ENCODE measurements at regions not wholly inside any gene's neighbourhood (a gene's known extent, or its start where the extent isn't known, plus 50 kb on each side); places are given as distances from the start of the nearest gene placed in this dataset.
A peak's percentile ranks its signal among the peaks of the same experiment; 100 is the strongest.

GRCh38 chr2:167504061-167504460, 615.8 kb downstream of the XIRP2 start:
- no peak overlapping the region for H3K4me3 ChIP-seq (replicated peaks in 1 of 2; ENCODE audit: low read depth in 2 of 2, low read length in 2 of 2)
- DNase-seq (ENCODE audit: low read depth in 2 of 2), result peak in 1 of 2 donors; percentile 16
- TF ChIP-seq, protein P1, sequence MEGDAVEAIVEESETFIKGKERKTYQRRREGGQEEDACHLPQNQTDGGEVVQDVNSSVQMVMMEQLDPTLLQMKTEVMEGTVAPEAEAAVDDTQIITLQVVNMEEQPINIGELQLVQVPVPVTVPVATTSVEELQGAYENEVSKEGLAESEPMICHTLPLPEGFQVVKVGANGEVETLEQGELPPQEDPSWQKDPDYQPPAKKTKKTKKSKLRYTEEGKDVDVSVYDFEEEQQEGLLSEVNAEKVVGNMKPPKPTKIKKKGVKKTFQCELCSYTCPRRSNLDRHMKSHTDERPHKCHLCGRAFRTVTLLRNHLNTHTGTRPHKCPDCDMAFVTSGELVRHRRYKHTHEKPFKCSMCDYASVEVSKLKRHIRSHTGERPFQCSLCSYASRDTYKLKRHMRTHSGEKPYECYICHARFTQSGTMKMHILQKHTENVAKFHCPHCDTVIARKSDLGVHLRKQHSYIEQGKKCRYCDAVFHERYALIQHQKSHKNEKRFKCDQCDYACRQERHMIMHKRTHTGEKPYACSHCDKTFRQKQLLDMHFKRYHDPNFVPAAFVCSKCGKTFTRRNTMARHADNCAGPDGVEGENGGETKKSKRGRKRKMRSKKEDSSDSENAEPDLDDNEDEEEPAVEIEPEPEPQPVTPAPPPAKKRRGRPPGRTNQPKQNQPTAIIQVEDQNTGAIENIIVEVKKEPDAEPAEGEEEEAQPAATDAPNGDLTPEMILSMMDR (IDR thresholded peaks at IDR 0.05; ENCODE audit: low read depth, low read length), result no peak

- no peak overlapping the region for H3K4me3 ChIP-seq (replicated peaks in 1 of 2; ENCODE audit: low read depth in 2 of 2, low read length in 2 of 2)
- DNase-seq (ENCODE audit: low read depth in 2 of 2), result no peak
- TF ChIP-seq, protein P1 (IDR thresholded peaks at IDR 0.05; ENCODE audit: low read depth, low read length), result no peak
Measured at GRCh38 chr2:167501618-167502017, 613.3 kb downstream of the XIRP2 start.

- TF ChIP-seq, protein P1 (IDR thresholded peaks at IDR 0.05; ENCODE audit: low read depth, low read length), result no peak
- no peak for DNase-seq (ENCODE audit: low read depth in 2 of 2)
- no peak overlapping the region for H3K4me3 ChIP-seq (replicated peaks in 1 of 2; ENCODE audit: low read depth in 2 of 2, low read length in 2 of 2)
Measured at GRCh38 chr2:167493862-167494261, 605.6 kb downstream of the XIRP2 start.

DNA sequence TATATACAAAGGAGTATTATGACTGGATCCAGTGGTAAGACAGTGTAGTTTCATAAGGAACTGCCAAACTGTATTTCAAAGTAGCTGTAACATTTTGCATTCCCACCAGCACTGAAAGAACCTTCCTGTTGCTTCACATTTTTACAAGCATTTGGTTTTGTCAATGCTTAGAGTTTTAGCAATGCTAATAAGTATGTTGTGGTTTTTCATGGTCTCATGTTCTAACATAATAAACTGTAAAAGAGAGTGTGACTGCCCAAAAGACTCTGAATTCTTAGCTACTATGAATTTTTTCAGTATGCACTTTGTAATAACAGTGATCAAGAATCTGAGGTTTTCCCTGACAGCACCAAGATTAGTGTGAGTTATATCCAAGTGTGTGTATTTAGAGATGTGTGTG, 604.2 kb downstream of the XIRP2 start:
- no peak for DNase-seq (ENCODE audit: low read depth in 2 of 2)
- TF ChIP-seq, protein P1 (IDR thresholded peaks at IDR 0.05; ENCODE audit: low read depth, low read length), result no peak
- H3K4me3 ChIP-seq (replicated peaks in 1 of 2; ENCODE audit: low read depth in 2 of 2, low read length in 2 of 2), result no peak overlapping the region

- TF ChIP-seq, protein P1 (IDR thresholded peaks at IDR 0.05; ENCODE audit: low read depth, low read length), result no peak
- H3K4me3 ChIP-seq (replicated peaks in 1 of 2; ENCODE audit: low read depth in 2 of 2, low read length in 2 of 2), result no peak overlapping the region
- no peak for DNase-seq (ENCODE audit: low read depth in 2 of 2)
Measured at GRCh38 chr2:167491788-167492187, 603.5 kb downstream of the XIRP2 start.

DNA sequence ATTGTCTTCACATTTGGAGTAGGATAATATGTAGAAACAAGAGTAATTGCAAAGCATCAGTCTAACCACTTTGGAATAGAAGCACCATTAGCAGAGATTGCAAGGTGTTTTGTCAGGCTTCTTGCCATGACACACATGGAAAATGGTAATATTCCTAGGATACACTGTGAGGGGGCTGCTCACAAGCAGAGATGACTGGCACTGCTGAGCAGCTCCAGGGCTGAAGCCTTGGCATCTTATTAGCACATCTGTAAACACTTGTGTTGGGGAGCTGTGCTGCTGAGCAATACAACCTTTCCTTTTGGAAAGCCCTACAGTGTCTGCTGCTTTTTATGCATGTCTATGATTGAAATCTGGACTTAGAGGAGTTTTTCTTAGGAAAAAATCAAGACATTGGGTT, 602.2 kb downstream of the XIRP2 start:
- TF ChIP-seq, protein P1 (IDR thresholded peaks at IDR 0.05; ENCODE audit: low read depth, low read length), result no peak
- no peak overlapping the region for H3K4me3 ChIP-seq (replicated peaks in 1 of 2; ENCODE audit: low read depth in 2 of 2, low read length in 2 of 2)
- no peak for DNase-seq (ENCODE audit: low read depth in 2 of 2)

DNA sequence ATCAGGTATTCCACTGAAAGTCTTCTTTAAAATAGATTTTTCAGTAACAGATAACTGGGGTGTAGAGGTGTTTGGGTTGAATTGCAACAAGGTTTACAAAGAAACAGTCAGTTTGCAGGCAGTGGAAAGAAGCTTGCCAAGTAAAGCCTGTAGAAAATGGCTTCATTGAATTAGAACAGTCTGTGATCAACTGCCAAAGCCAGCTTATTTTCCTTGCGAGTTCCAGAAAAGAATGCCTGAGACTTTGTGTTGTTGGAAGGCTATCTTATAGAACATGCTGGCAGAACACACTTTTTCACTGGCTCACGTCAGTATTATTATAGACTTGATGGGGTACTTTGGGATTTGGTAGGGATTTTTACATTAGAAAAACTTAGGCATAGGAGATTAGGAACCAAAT, 601.0 kb downstream of the XIRP2 start:
- no peak overlapping the region for H3K4me3 ChIP-seq (replicated peaks in 1 of 2; ENCODE audit: low read depth in 2 of 2, low read length in 2 of 2)
- TF ChIP-seq, protein P1 (IDR thresholded peaks at IDR 0.05; ENCODE audit: low read depth, low read length), result no peak
- no peak for DNase-seq (ENCODE audit: low read depth in 2 of 2)
